ENCODE measurements at regions not wholly inside any gene's neighbourhood (a gene's known extent, or its start where the extent isn't known, plus 50 kb on each side); places are given as distances from the start of the nearest gene placed in this dataset.

GRCh38 chr6:120514544-120514943 lies 819.7 kb downstream of the TBC1D32 start:
- no peak for ATAC-seq
- Histone ChIP-seq H3K9me3 (peaks cover 9% of the 10 kb centered on the region), H3K36me3 (no peaks in the 10 kb centered on the region), H3K4me3 (no peak overlapping the region), H3K4me1 (no peaks in the 10 kb centered on the region), H3K27ac (no peak overlapping the region), H3K27me3 (ENCODE audit: low read depth) (no peaks in the 10 kb centered on the region)
- DNase-seq, result no peak
- TF ChIP-seq CTCF (IDR thresholded peaks at IDR 0.05), result no peak
- intact Hi-C loops (cut with DNase I), result no loop called here

GRCh38 chr6:120511712-120512111 lies 822.6 kb downstream of the TBC1D32 start:
- Histone ChIP-seq H3K9me3 (peaks cover 9% of the 10 kb centered on the region), H3K27ac (no peak overlapping the region), H3K27me3 (ENCODE audit: low read depth) (no peaks in the 10 kb centered on the region), H3K4me3 (no peak overlapping the region), H3K36me3 (no peaks in the 10 kb centered on the region), H3K4me1 (no peaks in the 10 kb centered on the region)
- ATAC-seq (no peak), DNase-seq (no peak)
- TF ChIP-seq CTCF (IDR thresholded peaks at IDR 0.05), result no peak
- intact Hi-C loops (cut with DNase I), result no loop called here

- DNase-seq (no peak), ATAC-seq (no peak)
- intact Hi-C loops (cut with DNase I), result no loop called here
- no peaks in the 10 kb centered on the region for H3K4me1 ChIP-seq
- H3K9me3 ChIP-seq, result no peaks in the 10 kb centered on the region
- H3K36me3 ChIP-seq, result no peaks in the 10 kb centered on the region
- H3K27me3 ChIP-seq (ENCODE audit: low read depth), result no peaks in the 10 kb centered on the region
- TF ChIP-seq CTCF (IDR thresholded peaks at IDR 0.05), result no peak
- no peak overlapping the region for H3K27ac ChIP-seq
- H3K4me3 ChIP-seq, result no peak overlapping the region
These were observed 835.6 kb downstream of the TBC1D32 start for GRCh38 chr6:120498711-120499110.

GRCh38 chr6:120496661-120497060 lies 837.6 kb downstream of the TBC1D32 start:
- ATAC-seq, result no peak
- H3K36me3 ChIP-seq, result no peaks in the 10 kb centered on the region
- no peak overlapping the region for H3K4me3 ChIP-seq
- H3K4me1 ChIP-seq, result no peaks in the 10 kb centered on the region
- no peak for TF ChIP-seq CTCF (IDR thresholded peaks at IDR 0.05)
- no peaks in the 10 kb centered on the region for H3K27me3 ChIP-seq (ENCODE audit: low read depth)
- H3K9me3 ChIP-seq, result no peaks in the 10 kb centered on the region
- no peak overlapping the region for H3K27ac ChIP-seq
- intact Hi-C loops (cut with DNase I), result no loop called here
- no peak for DNase-seq

- ATAC-seq, result no peak
- TF ChIP-seq CTCF (IDR thresholded peaks at IDR 0.05), result no peak
These were observed 840.8 kb downstream of the TBC1D32 start for GRCh38 chr6:120493505-120493904.

GRCh38 chr6:120489941-120490340 lies 844.3 kb downstream of the TBC1D32 start:
- no peaks in the 10 kb centered on the region for H3K27me3 ChIP-seq (ENCODE audit: low read depth)
- no peaks in the 10 kb centered on the region for H3K9me3 ChIP-seq
- no peak for ATAC-seq
- no peak for TF ChIP-seq CTCF (IDR thresholded peaks at IDR 0.05)
- intact Hi-C loops (cut with DNase I), result no loop called here
- no peak overlapping the region for H3K27ac ChIP-seq
- no peaks in the 10 kb centered on the region for H3K36me3 ChIP-seq
- no peak for DNase-seq
- H3K4me1 ChIP-seq, result no peaks in the 10 kb centered on the region
- H3K4me3 ChIP-seq, result no peak overlapping the region

More at GRCh38 chr6:120493505-120493904, 840.8 kb downstream of the TBC1D32 start:
- Histone ChIP-seq H3K27ac (no peak overlapping the region), H3K36me3 (no peaks in the 10 kb centered on the region), H3K4me1 (no peaks in the 10 kb centered on the region), H3K4me3 (no peak overlapping the region), H3K9me3 (no peaks in the 10 kb centered on the region), H3K27me3 (ENCODE audit: low read depth) (no peaks in the 10 kb centered on the region)
- intact Hi-C loops (cut with DNase I), result no loop called here
- no peak for DNase-seq

All from lower lobe of right lung (tissue), 2 donors.